22Rv1 (cell line): ENCODE measurements at regions not wholly inside any gene's neighbourhood (a gene's known extent, or its start where the extent isn't known, plus 50 kb on each side); places are given as distances from the start of the nearest gene placed in this dataset.

Experiments used
- CTCF ChIP-seq: fragments of 450-650 bp; IDR thresholded peaks from 2 replicates; pipeline ENCODE4 v1.5.1; 2017; ENCODE audit warnings: mild to moderate bottlenecking
- ZFX ChIP-seq: fragments of 450-650 bp; IDR thresholded peaks from 2 replicates; pipeline ENCODE4 v1.6.1; 2017; ENCODE audit warnings: antibody characterized with exemption, borderline replicate concordance

GRCh38 chr12:4220536-4221257, 52.9 kb upstream of the CCND2 start:
- no peak for TF ChIP-seq CTCF
- TF ChIP-seq ZFX: no peak
